Suprapubic skin (tissue), 3 donors: ENCODE measurements at regions not wholly inside any gene's neighbourhood (a gene's known extent, or its start where the extent isn't known, plus 50 kb on each side); places are given as distances from the start of the nearest gene placed in this dataset.

ENCODE experiments used
- POLR2AphosphoS5 ChIP-seq, 3 donors: sonication (generic); formaldehyde crosslinking; IDR thresholded peaks; one replicate each; pipeline ENCODE4 v1.6.1; 2017; ENCODE audit warnings: antibody characterized with exemption in 3 of 3
- TF ChIP-seq, protein P1 (sequence below), 2 donors: fragments of 200-600 bp in 1 of 2; fragments of 450-650 bp in 1 of 2; sonication (generic) in 1 of 2; IDR thresholded peaks; one replicate each; pipeline ENCODE4 v1.5.1; 2016 to 2019; ENCODE audit warnings: antibody characterized with exemption in 2 of 2, mild to moderate bottlenecking in 1 of 2, moderate library complexity in 1 of 2

- TF ChIP-seq POLR2AphosphoS5 (IDR thresholded peaks at IDR 0.05): no peak
- TF ChIP-seq, protein P1, sequence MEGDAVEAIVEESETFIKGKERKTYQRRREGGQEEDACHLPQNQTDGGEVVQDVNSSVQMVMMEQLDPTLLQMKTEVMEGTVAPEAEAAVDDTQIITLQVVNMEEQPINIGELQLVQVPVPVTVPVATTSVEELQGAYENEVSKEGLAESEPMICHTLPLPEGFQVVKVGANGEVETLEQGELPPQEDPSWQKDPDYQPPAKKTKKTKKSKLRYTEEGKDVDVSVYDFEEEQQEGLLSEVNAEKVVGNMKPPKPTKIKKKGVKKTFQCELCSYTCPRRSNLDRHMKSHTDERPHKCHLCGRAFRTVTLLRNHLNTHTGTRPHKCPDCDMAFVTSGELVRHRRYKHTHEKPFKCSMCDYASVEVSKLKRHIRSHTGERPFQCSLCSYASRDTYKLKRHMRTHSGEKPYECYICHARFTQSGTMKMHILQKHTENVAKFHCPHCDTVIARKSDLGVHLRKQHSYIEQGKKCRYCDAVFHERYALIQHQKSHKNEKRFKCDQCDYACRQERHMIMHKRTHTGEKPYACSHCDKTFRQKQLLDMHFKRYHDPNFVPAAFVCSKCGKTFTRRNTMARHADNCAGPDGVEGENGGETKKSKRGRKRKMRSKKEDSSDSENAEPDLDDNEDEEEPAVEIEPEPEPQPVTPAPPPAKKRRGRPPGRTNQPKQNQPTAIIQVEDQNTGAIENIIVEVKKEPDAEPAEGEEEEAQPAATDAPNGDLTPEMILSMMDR (IDR thresholded peaks at IDR 0.05): no peak
These were observed 841.4 kb upstream of the MAP3K7 start for GRCh38 chr6:91428296-91428695.
